B cell (primary cell): ENCODE measurements at regions not wholly inside any gene's neighbourhood (a gene's known extent, or its start where the extent isn't known, plus 50 kb on each side); places are given as distances from the start of the nearest gene placed in this dataset.

Experiments
- ATAC-seq: fragments of 200-7000 bp; cut with Tn5 transposase; one replicate; pipeline ENCODE4 v1.10.0; 2021; ENCODE audit warnings: low read depth, mild to moderate bottlenecking, moderate number of reproducible peaks, moderate library complexity
- CTCF ChIA-PET: fragments of 350-600 bp; sonication (Branson Sonifier 250); formaldehyde crosslinking; loops from one replicate; lab custom pipeline; 2021; ENCODE audit warnings: antibody characterized with exemption, inconsistent platforms; lab: Charles Lee
- POLR2A ChIA-PET: fragments of 350-600 bp; sonication (Branson Sonifier 250); formaldehyde crosslinking; loops from one replicate; lab custom pipeline; 2021; ENCODE audit warnings: antibody characterized with exemption; lab: Charles Lee
- DNase-seq: peaks from one replicate; pipeline ENCODE4 v3.0.0; 2013
- H2AFZ ChIP-seq: 2 replicates; pipeline ENCODE4 v1.6.1; 2012; ENCODE audit warnings: mild to moderate bottlenecking, low read depth, low read length; ENCODE audit not compliant: insufficient read depth, poor library complexity, severe bottlenecking
- H3K27ac ChIP-seq, 2 donors: 1 replicate in 1 of 2; 2 replicates in 1 of 2; pipeline ENCODE4 v1.5.1; 2012 to 2013; ENCODE audit warnings: low read length in 2 of 2, mild to moderate bottlenecking in 2 of 2, moderate library complexity in 1 of 2
- H3K27me3 ChIP-seq, 4 experiments: fragments of 200-600 bp in 1 of 4; sonication (generic) in 1 of 4; replicated peaks in 1 of 4; 1 replicate in 2 of 4; 2 replicates in 2 of 4; pipeline versions ENCODE4 v1.6.1 to v1.7.0; 2013 to 2016; ENCODE audit warnings: low read length in 3 of 4, mild to moderate bottlenecking in 2 of 4, mixed read lengths in 1 of 4, moderate library complexity in 1 of 4; ENCODE audit not compliant: insufficient read depth in 4 of 4, control insufficient read depth in 3 of 4; ENCODE audit errors: control extremely low read depth in 1 of 4
- H3K36me3 ChIP-seq, 2 experiments: replicated peaks in 1 of 2; 1 replicate in 1 of 2; 2 replicates in 1 of 2; pipeline versions ENCODE4 v1.6.1 to v1.7.1; 2013; ENCODE audit warnings: low read length in 1 of 2; ENCODE audit not compliant: insufficient read depth in 2 of 2, control insufficient read depth in 1 of 2; ENCODE audit errors: control extremely low read depth in 1 of 2, extremely low read depth in 1 of 2
- H3K4me1 ChIP-seq, 2 donors: fragments of 200-600 bp in 1 of 2; sonication (generic) in 1 of 2; 1 replicate in 1 of 2; 2 replicates in 1 of 2; pipeline versions ENCODE4 v1.5.1 to v1.6.1; 2013 to 2017; ENCODE audit warnings: low read length in 2 of 2; ENCODE audit not compliant: control insufficient read depth in 2 of 2, insufficient read depth in 2 of 2
- H3K4me2 ChIP-seq: replicated peaks from 2 replicates; pipeline ENCODE3; 2012; ENCODE audit warnings: mild to moderate bottlenecking, low read depth, low read length; ENCODE audit not compliant: poor library complexity, severe bottlenecking
- H3K4me3 ChIP-seq, 5 experiments: fragments of 200-600 bp in 1 of 5; sonication (generic) in 1 of 5; 1 replicate in 3 of 5; 2 replicates in 2 of 5; pipeline versions ENCODE4 v1.5.1 to v1.7.0; 2011 to 2016; ENCODE audit warnings: low read length in 4 of 5, mild to moderate bottlenecking in 4 of 5, low read depth in 2 of 5, control low read depth in 1 of 5, moderate library complexity in 1 of 5; ENCODE audit not compliant: insufficient read depth in 1 of 5; ENCODE audit errors: control extremely low read depth in 1 of 5, extremely low read depth in 1 of 5
- H3K79me2 ChIP-seq: fragments of 200-600 bp; sonication (generic); one replicate; pipeline ENCODE4 v1.6.0; 2016; ENCODE audit warnings: low read length; ENCODE audit not compliant: control insufficient read depth, insufficient read depth
- H3K9ac ChIP-seq: fragments of 200-600 bp; sonication (generic); 2 replicates; pipeline ENCODE4 v1.6.1; 2017; ENCODE audit warnings: mild to moderate bottlenecking, low read length, moderate library complexity
- H3K9me3 ChIP-seq, 3 donors: one replicate each; pipeline versions ENCODE4 v1.6.1 to v1.7.1; 2013; ENCODE audit warnings: low read length in 2 of 3; ENCODE audit not compliant: control insufficient read depth in 2 of 3, insufficient read depth in 1 of 3; ENCODE audit errors: control extremely low read depth in 1 of 3
- H4K20me1 ChIP-seq: 2 replicates; pipeline ENCODE4 v1.6.0; 2012; ENCODE audit warnings: mild to moderate bottlenecking, low read length; ENCODE audit not compliant: insufficient read depth, control insufficient read depth, poor library complexity, severe bottlenecking
- H3K27ac Mint-ChIP-seq: one replicate; pipeline ENCODE4 v1.8.0; 2021; ENCODE audit warnings: mixed read lengths
- H3K27me3 Mint-ChIP-seq: one replicate; pipeline ENCODE4 v1.8.0; 2021; ENCODE audit warnings: mixed read lengths
- H3K4me1 Mint-ChIP-seq: one replicate; pipeline ENCODE4 v1.8.0; 2021; ENCODE audit warnings: mixed read lengths
- H3K4me3 Mint-ChIP-seq: one replicate; pipeline ENCODE4 v1.8.0; 2021; ENCODE audit warnings: mixed read lengths
- H3K9me3 Mint-ChIP-seq: one replicate; pipeline ENCODE4 v1.8.0; 2022; ENCODE audit warnings: mixed read lengths; ENCODE audit not compliant: insufficient read depth
- CTCF ChIP-seq: fragments of 200-600 bp; IDR thresholded peaks from one replicate; pipeline ENCODE4 v1.8.0; 2022; ENCODE audit warnings: antibody characterized with exemption, mild to moderate bottlenecking
- EZH2 ChIP-seq: IDR thresholded peaks from 2 replicates; pipeline ENCODE4 v1.6.1; 2012; ENCODE audit warnings: borderline replicate concordance, low read depth, mild to moderate bottlenecking, moderate library complexity, low read length; ENCODE audit not compliant: insufficient read depth, poor library complexity, severe bottlenecking
- WGBS: methylation state at CpG from one replicate; pipeline ENCODE4 v1.1.5; 2013; ENCODE audit warnings: missing lambda C conversion rate; ENCODE audit not compliant: insufficient coverage; 5-methylcytosine and 5-hydroxymethylcytosine counted together
- intact Hi-C: fragments of 100-400 bp; cut with micrococcal nuclease; formaldehyde crosslinking; loops from one replicate; pipeline ENCODE4 v1.10.0; 2022

- Histone ChIP-seq H4K20me1 (no peaks in the 10 kb centered on the region), H3K9ac (no peak overlapping the region), H3K9me3 (no peaks in the 10 kb centered on the region), H3K4me1 (no peaks in the 10 kb centered on the region), H3K36me3 (no peaks in the 10 kb centered on the region), H3K4me2 (no peak overlapping the region), H3K27ac (no peak overlapping the region), H2AFZ (no peak overlapping the region), H3K4me3 (no peak overlapping the region), H3K27me3 (no peaks in the 10 kb centered on the region), H3K79me2 (no peaks in the 10 kb centered on the region)
- WGBS, result no CpG with 5 or more reads among the region's 1 CpG
- POLR2A ChIA-PET, result no interaction called here
- Mint-ChIP-seq H3K4me3 (no peak overlapping the region), H3K27ac (no peak overlapping the region), H3K27me3 (no peaks in the 10 kb centered on the region), H3K9me3 (peaks cover 5% of the 10 kb centered on the region), H3K4me1 (no peaks in the 10 kb centered on the region)
- DNase-seq, result no peak
- TF ChIP-seq EZH2 (no peak), CTCF (no peak)
- intact Hi-C loops, result no loop called here
- no peak for ATAC-seq
- CTCF ChIA-PET, result interaction anchor here (0.6 kb wide), 1 partner anchor 634 kb away, joined by 4 read pairs; no protein-coding TSS in a partner anchor
Measured at GRCh38 chr2:4576075-4576474, 872.7 kb downstream of the DCDC2C start.

- DNase-seq, result no peak
- Histone ChIP-seq H3K36me3 (no peaks in the 10 kb centered on the region), H3K9ac (no peak overlapping the region), H3K9me3 (no peaks in the 10 kb centered on the region), H2AFZ (no peak overlapping the region), H3K27me3 (no peaks in the 10 kb centered on the region), H3K4me1 (no peaks in the 10 kb centered on the region), H3K4me3 (no peak overlapping the region), H3K4me2 (no peak overlapping the region), H3K27ac (no peak overlapping the region), H4K20me1 (no peaks in the 10 kb centered on the region), H3K79me2 (no peaks in the 10 kb centered on the region)
- Mint-ChIP-seq H3K4me1 (no peaks in the 10 kb centered on the region), H3K9me3 (peaks cover 5% of the 10 kb centered on the region), H3K27me3 (no peaks in the 10 kb centered on the region), H3K4me3 (no peak overlapping the region), H3K27ac (no peak overlapping the region)
- WGBS, result no CpG with 5 or more reads among the region's 3 CpGs
- intact Hi-C loops, result no loop called here
- ATAC-seq, result no peak
- TF ChIP-seq EZH2, result no peak
- TF ChIP-seq CTCF, result no peak
- ChIA-PET CTCF (no interaction called here), POLR2A (no interaction called here)
Measured at GRCh38 chr2:4579977-4580376, 876.6 kb downstream of the DCDC2C start.
